WERI-Rb-1 (cell line): ENCODE measurements at regions not wholly inside any gene's neighbourhood (a gene's known extent, or its start where the extent isn't known, plus 50 kb on each side); places are given as distances from the start of the nearest gene placed in this dataset.

ENCODE experiments used
- DNase-seq: peaks from one replicate; pipeline ENCODE4 v3.0.0-alpha.2; 2020
- H3K27ac ChIP-seq: fragments of 250-450 bp; sonication (Bioruptor Pico); 2 replicates; pipeline ENCODE4 v1.5.1; 2020; ENCODE audit warnings: mild to moderate bottlenecking, moderate library complexity
- H3K27me3 ChIP-seq: fragments of 250-450 bp; sonication (Bioruptor Pico); 2 replicates; pipeline ENCODE4 v1.5.1; 2021; ENCODE audit warnings: mild to moderate bottlenecking, low read depth, moderate library complexity; ENCODE audit not compliant: insufficient read depth, severe bottlenecking
- H3K36me3 ChIP-seq: fragments of 250-450 bp; sonication (Bioruptor Pico); 2 replicates; pipeline ENCODE4 v1.5.1; 2020; ENCODE audit warnings: mild to moderate bottlenecking, moderate library complexity
- H3K4me3 ChIP-seq: 2 replicates; pipeline ENCODE4 v1.5.1; 2011; ENCODE audit warnings: low read depth, mild to moderate bottlenecking, control low read depth, low read length
- H3K9me3 ChIP-seq: fragments of 250-450 bp; sonication (Bioruptor Pico); 2 replicates; pipeline ENCODE4 v1.5.1; 2021; ENCODE audit warnings: mild to moderate bottlenecking, moderate library complexity; ENCODE audit not compliant: severe bottlenecking
- TF ChIP-seq, protein P1 (sequence below): IDR thresholded peaks from 2 replicates; pipeline ENCODE4 v1.5.1; 2011; ENCODE audit warnings: low read depth, mild to moderate bottlenecking, control low read depth, inconsistent platforms, low read length

DNA sequence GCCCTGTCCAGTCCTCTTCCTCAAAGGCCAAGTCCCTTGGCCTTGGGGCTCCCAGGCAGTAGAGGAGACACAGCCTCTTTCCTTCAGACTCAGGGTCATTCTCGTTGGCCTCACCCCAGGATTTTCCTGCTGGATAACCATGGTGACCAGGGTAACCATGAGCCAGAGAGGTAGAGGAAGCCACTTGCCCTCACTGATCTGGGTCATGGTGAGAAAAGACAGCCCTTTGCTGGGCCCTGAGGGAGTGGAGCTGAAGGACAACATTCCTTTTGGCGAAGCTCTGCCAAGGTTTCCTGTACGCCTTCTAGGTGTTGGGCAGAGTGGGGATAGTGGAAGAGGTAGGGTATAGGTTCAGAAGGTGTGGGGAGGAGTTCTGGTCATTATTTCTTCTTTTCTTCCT lies 53.1 kb upstream of the WNT4 start:
- H3K27ac ChIP-seq, result no peak overlapping the region
- H3K36me3 ChIP-seq, result no peaks in the 10 kb centered on the region
- TF ChIP-seq, protein P1, sequence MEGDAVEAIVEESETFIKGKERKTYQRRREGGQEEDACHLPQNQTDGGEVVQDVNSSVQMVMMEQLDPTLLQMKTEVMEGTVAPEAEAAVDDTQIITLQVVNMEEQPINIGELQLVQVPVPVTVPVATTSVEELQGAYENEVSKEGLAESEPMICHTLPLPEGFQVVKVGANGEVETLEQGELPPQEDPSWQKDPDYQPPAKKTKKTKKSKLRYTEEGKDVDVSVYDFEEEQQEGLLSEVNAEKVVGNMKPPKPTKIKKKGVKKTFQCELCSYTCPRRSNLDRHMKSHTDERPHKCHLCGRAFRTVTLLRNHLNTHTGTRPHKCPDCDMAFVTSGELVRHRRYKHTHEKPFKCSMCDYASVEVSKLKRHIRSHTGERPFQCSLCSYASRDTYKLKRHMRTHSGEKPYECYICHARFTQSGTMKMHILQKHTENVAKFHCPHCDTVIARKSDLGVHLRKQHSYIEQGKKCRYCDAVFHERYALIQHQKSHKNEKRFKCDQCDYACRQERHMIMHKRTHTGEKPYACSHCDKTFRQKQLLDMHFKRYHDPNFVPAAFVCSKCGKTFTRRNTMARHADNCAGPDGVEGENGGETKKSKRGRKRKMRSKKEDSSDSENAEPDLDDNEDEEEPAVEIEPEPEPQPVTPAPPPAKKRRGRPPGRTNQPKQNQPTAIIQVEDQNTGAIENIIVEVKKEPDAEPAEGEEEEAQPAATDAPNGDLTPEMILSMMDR, result no peak
- H3K27me3 ChIP-seq, result no peaks in the 10 kb centered on the region
- no peak overlapping the region for H3K4me3 ChIP-seq
- H3K9me3 ChIP-seq, result no peaks in the 10 kb centered on the region
- no peak for DNase-seq

- no peaks in the 10 kb centered on the region for H3K9me3 ChIP-seq
- no peaks in the 10 kb centered on the region for H3K36me3 ChIP-seq
- TF ChIP-seq, protein P1, result no peak
- H3K27me3 ChIP-seq, result no peaks in the 10 kb centered on the region
- no peak overlapping the region for H3K4me3 ChIP-seq
- H3K27ac ChIP-seq, result no peak overlapping the region
- no peak for DNase-seq
Measured at GRCh38 chr1:22196641-22197040, 53.7 kb upstream of the WNT4 start.

- DNase-seq, result no peak
- Histone ChIP-seq H3K4me3 (no peak overlapping the region), H3K9me3 (no peaks in the 10 kb centered on the region)
Measured at GRCh38 chr1:22197644-22198043, 54.7 kb upstream of the WNT4 start.

GRCh38 chr1:22201023-22201422 lies 58.1 kb upstream of the WNT4 start:
- DNase-seq, result no peak
- Histone ChIP-seq H3K27ac (no peak overlapping the region), H3K27me3 (peaks cover 27% of the 10 kb centered on the region), H3K36me3 (no peaks in the 10 kb centered on the region), H3K9me3 (no peaks in the 10 kb centered on the region), H3K4me3 (no peak overlapping the region)
- TF ChIP-seq, protein P1, result no peak

More at GRCh38 chr1:22197644-22198043, 54.7 kb upstream of the WNT4 start:
- TF ChIP-seq, protein P1, result no peak
- Histone ChIP-seq H3K27ac (no peak overlapping the region), H3K27me3 (no peaks in the 10 kb centered on the region), H3K36me3 (no peaks in the 10 kb centered on the region)

- H3K4me3 ChIP-seq, result no peak overlapping the region
- no peak for DNase-seq
- H3K36me3 ChIP-seq, result no peaks in the 10 kb centered on the region
- no peaks in the 10 kb centered on the region for H3K9me3 ChIP-seq
- TF ChIP-seq, protein P1, result no peak
- peaks cover 50% of the 10 kb centered on the region for H3K27me3 ChIP-seq
- no peak overlapping the region for H3K27ac ChIP-seq
Measured at GRCh38 chr1:22203335-22203734, 60.4 kb upstream of the WNT4 start.

DNA sequence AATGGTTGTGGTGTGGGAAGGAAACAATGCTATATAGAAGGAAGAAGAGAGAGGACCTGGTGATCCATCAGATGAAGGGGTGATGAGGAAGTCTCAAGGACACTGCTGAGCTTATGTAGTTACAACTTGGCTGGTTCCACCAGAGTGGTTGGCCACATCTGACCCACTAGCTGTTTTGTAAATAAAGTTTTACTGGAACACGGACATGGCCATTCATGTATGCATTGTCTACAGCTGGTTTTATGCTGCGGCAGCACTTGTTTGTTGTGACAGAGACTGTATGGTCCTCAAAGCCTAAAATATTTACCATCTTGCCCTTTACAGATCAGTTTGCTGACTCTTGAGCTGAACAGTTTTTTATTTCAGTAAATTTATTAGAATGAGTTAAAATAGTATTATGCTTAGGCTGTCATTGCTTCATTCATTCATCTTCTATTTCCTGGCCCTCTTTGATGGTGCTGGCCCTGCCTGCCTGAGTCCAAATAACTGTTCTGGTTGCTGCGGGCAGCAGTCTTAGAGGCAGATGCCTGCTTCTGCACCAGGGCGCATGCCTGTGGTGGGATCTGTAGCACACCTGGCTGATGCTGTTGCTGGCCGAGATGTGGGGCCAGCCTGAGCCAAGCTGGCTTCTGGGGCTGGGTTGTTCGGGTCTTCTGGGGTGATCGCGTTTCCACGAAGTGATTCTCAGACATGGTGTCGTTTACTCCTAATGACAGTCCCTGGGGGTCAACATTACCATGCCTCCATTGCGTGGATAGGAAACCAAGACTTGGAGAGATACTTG lies 61.4 kb upstream of the WNT4 start:
- H3K27me3 ChIP-seq, result peaks cover 58% of the 10 kb centered on the region
- TF ChIP-seq, protein P1, result no peak
- H3K4me3 ChIP-seq, result no peak overlapping the region
- no peaks in the 10 kb centered on the region for H3K36me3 ChIP-seq
- H3K27ac ChIP-seq, result no peak overlapping the region
- H3K9me3 ChIP-seq, result no peaks in the 10 kb centered on the region
- DNase-seq, result no peak
